ENCODE measurements at regions not wholly inside any gene's neighbourhood (a gene's known extent, or its start where the extent isn't known, plus 50 kb on each side); places are given as distances from the start of the nearest gene placed in this dataset.
A peak's percentile ranks its signal among the peaks of the same experiment; 100 is the strongest.
"Not testable (repeated sequence)": the region's sequence is repeated elsewhere in the genome, so short reads cannot be mapped to it uniquely, and the experiment has no call there.

GRCh38 chr1:90396917-90397316 is 320.2 kb downstream of the BARHL2 start:
- DNase-seq: no peak

GRCh38 chr1:90394247-90394646 is 322.9 kb downstream of the BARHL2 start:
- no peak for DNase-seq

- no peak for DNase-seq
Observed at GRCh38 chr1:90393025-90393424, 324.1 kb downstream of the BARHL2 start.

DNA sequence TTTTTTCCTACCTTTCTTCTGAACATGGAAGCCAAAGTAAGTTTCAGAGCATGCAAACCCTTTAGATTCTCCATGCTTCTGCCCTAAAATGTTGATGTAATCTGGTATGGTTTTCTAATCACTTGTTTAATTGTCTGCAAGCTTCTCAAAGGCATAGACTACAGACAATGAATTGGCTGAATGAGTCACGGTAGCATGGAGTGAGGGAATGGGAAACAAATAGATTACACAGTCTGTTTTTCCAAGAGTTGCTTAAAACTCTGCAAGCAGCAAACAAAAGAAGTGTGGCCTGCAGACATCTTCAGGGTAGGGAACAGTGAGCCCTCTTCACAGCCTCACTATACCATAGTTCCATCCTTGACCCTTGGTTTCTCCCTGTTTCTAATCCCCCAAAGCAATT is 326.0 kb downstream of the BARHL2 start:
- DNase-seq: no peak

DNA sequence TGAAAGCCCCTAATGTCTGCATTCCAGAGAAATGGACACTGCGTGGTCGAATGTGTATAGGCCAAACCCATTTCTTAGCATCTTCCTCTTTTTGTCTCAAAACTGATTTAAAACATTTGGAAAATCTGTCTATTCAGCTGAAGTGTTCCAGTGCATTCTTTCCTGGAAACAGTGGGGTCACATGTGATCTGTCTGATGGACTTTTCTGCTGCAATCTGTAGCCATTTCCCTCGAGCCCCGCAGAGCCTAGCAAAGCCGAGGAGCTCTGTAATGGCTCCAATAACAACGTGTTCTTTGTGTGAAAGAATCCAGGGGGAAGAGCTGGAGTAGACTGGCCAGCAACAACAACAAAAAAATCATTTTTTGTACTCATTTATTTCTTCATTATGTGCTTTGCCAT is 329.3 kb downstream of the BARHL2 start:
- DNase-seq: no peak

- DNase-seq: no peak
Observed at GRCh38 chr1:90386899-90387720, 330.0 kb downstream of the BARHL2 start.

GRCh38 chr1:90384193-90384592 is 332.9 kb downstream of the BARHL2 start:
- DNase-seq: peak; percentile 2 to 18

DNA sequence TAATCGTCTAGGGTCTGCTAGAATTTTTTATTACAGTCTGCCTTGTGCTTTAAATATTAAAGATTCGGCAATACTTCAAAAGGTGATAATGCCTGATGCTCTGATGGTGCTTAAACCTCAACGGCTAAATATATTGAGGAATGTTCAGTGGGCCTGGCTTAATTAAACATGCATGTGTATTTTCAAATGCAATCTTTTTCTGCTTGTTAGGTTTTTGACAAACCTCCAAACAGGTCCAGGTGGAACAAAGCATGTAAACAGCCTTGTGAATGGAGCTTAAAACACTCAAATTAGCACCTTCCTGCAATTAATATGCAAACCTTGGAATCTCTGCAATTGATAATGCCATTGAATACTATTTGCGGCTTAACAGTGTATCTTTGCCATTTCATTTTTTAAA is 334.9 kb downstream of the BARHL2 start:
- DNase-seq: no peak

DNA sequence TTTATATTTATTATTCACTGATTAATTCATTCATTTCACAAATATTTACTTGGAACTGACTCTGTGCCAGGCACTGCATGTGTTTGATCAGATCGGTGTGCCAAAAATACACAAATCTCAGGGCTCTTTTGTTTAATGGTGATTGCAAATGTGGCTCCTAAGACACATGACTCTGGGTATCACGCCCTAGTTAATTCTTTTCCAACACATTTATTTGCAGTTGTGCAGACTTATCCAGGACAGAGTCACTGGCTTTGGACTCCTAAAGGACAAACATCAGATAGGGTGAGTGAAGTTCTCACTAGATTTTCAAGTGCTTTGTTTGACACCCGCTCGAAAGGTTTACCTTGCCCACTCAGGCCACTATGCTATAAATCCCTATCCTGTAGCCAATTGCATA is 335.5 kb downstream of the BARHL2 start:
- DNase-seq: no peak

- DNase-seq: peak in 1 of 2 experiments; percentile 71
Observed at GRCh38 chr1:90371448-90371813, 345.7 kb downstream of the BARHL2 start.

DNA sequence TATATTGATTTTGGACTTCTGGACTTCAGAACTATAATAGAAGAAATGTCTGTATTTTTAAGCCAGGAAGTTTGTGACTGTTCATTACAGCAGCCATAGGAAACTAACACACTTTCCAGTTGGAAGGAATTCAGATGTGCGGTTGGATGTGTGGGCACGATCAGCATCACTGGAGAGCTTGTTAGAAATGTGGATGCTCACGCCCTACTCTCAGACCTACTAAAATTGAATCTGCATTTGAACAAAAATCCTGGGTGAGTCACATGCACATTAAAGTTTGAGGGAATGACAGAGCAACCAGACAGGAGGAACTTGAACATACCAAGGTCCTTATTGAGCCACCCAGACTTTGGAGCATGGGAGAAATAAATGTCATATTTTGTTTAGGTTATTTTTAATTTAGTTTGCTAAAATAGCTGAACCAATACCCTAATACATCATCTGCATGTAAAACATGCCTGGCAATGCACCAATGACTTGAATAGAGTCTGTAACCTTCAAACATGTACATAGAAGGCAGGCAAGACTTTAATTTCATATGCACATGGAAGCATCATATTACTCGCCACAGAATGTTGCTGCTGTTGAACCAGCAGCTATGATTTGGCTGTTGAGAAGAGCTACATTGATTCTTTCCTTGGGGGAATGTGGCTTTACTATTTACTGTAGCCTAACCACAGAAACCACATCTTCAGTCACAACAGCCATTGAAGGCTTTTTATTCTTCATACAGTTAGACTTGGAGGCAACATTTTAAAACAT is 346.2 kb downstream of the BARHL2 start:
- DNase-seq: peak; percentile 53 to 71

DNA sequence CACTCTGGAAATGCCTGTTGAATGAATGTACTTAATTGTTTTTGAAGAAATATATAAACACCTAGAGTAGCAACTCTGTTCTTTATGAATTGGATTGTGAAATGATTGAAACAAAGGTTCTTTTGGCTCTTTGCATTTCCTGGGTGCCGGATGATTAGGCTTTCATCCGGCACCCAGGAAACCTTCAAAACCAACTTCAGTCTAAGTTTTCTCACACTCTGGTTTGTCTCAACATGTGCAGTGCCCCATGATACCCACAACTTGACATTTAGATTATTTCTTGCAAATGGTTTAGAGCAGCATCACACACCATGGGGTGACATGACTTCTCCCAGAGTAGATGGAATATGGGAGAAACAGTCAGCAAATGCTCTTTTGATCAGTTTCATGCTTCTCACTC is 354.9 kb downstream of the BARHL2 start:
- no peak for DNase-seq

- DNase-seq: no peak
Observed at GRCh38 chr1:90361026-90361425, 356.1 kb downstream of the BARHL2 start.

DNA sequence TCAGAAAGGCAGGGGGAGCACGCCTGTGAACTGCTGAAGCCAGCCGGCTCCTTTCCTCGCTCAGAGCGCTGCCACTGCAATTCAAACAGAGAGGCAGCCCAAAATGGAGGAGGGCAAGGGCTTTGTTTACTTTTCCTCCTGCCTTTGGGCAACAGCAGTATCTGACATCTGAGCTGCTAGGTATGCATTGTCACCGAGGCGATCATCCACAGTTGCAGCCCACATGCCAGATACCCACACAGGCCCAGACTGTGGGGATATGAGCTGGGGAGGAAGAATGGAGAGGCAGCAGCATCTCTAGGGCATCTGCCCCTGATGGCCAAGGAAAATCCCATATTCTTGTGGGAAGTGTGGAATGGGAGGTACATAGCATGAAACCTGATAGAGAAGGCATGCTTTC is 357.1 kb downstream of the BARHL2 start:
- DNase-seq: no peak

DNA sequence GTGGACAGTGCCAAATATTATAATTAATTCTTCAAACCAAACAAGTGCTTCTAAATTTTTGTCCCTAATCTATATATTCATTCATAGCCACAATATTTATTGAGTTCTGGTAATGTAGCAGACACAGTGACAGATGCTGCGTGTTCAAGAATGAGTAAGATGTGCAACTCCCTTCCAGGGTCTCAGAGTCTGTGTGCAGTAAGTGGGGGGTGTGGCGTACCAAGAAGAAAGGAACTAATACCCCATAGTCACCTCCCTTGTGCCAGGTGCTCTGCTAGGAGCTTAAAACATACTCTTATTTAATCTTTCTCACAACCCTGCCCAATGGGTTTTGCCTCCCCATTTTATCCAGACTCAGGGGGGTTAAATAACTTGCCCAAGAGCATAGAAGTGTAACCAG is 358.7 kb downstream of the BARHL2 start:
- no peak for DNase-seq

- DNase-seq: no peak
Observed at GRCh38 chr1:90357995-90358394, 359.1 kb downstream of the BARHL2 start.

GRCh38 chr1:90356991-90357390 is 360.1 kb downstream of the BARHL2 start:
- no peak for DNase-seq

DNA sequence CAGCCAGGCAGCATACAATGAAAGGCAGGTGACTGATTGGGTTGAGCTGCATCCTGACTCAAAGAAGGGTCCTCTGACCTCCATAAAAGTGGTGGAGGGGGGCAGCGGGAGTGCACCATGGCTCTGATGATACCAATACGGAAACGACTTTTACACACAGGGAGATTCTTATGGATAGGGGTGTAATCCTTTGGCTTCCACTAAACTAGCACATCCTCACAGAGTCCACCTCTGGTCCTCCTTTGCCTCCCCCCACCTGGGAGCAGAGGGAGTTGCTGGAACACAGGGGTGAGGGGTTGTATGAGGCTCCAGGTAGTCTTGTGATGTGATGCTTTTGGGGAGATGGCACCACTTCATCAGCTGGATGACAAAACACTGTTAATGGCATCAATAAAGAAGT is 361.0 kb downstream of the BARHL2 start:
- no peak for DNase-seq

DNA sequence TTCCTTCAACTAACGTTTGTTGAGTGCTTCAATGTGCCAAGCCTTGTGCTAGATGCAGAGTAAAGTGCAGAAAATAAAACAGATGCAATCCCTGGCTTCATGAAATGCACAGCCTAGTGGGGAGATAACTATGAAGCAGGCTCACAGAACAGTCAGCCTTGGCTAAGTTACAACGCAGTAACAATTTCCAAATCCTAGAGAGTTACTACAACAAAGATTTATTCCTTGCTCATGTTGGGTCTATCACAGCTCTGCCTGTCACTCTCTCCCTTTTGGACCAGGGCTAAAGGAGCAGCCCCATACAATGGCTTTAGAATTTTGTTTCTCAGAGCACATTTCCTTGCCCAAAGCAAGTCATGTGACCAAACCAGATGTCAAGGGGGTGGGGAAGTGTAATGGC is 359.8 kb downstream of the ZNF326 start:
- DNase-seq: no peak

GRCh38 chr1:90351019-90351418 is 356.1 kb downstream of the ZNF326 start:
- DNase-seq: no peak

DNA sequence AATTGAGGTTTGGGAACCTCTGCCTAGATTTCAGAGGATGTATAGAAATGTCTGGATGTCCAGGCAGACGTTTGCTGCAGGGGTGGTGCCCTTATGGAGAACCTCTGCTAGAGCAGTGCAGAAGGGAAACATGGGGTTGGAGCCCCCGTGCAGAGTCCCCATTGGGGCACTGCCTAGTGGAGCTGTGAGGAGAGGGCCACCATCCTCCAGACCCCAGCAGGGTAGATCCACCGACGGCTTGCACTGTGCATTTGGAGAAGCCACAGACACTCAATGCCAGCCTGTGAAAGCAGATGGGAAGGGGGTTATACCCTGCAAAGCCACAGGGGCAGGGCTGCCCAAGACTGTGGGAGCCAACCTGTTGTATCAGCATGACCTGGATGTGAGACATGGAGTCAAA is 354.6 kb downstream of the ZNF326 start:
- DNase-seq: no peak

- DNase-seq: no peak
Observed at GRCh38 chr1:90348934-90349333, 354.0 kb downstream of the ZNF326 start.

- not testable (repeated sequence) for DNase-seq
Observed at GRCh38 chr1:90348459-90348858, 353.5 kb downstream of the ZNF326 start.

- DNase-seq: no peak
Observed at GRCh38 chr1:90347366-90347765, 352.5 kb downstream of the ZNF326 start.

GRCh38 chr1:90346757-90347156 is 351.8 kb downstream of the ZNF326 start:
- no peak for DNase-seq

Data from NCI-H187 (cell line).